ENCODE measurements at regions not wholly inside any gene's neighbourhood (a gene's known extent, or its start where the extent isn't known, plus 50 kb on each side); places are given as distances from the start of the nearest gene placed in this dataset.

DNA sequence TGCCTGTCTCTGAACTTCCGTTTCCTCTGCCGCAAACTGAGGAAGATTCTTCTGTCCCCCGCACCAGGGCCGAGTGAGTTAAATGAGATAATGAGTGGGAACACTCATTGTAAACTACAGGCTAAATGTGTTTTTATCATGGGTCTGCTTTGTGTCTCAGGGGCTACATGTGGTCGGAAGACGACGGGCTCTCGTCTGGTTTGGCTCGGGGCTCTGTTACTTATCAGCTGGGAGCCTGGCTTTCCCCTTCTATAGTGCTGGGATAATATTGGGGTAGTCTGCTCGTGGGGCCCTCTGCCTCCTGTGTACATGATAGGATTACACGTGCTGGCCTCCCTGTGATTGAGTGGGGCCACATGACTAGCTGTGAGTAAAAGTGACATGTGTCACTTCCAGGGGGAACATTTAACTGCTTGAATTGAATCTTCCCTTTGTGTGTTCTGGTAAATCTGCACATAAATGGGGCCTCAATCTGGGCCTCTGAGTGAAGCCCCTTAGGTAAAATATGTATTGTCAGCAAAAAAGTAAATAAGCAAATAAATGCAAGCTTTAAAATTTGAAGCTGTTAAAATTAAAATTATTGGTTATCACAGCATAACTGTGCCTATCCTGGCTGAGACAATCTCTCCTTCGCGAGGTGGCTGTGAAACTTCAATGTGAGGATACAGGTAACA lies 86.9 kb upstream of the SH3PXD2B start:
- Mint-ChIP-seq H3K36me3 (ENCODE audit: low read depth) (no peaks in the 10 kb centered on the region), H3K27me3 (ENCODE audit: low read depth) (peaks cover 12% of the 10 kb centered on the region), H3K4me1 (peaks cover 24% of the 10 kb centered on the region), H3K4me3 (no peak overlapping the region), H3K27ac (peak overlapping the region in 2 of 3 experiments; percentile 30 to 42), H3K9me3 (no peaks in the 10 kb centered on the region)
- TF ChIP-seq, protein P1, sequence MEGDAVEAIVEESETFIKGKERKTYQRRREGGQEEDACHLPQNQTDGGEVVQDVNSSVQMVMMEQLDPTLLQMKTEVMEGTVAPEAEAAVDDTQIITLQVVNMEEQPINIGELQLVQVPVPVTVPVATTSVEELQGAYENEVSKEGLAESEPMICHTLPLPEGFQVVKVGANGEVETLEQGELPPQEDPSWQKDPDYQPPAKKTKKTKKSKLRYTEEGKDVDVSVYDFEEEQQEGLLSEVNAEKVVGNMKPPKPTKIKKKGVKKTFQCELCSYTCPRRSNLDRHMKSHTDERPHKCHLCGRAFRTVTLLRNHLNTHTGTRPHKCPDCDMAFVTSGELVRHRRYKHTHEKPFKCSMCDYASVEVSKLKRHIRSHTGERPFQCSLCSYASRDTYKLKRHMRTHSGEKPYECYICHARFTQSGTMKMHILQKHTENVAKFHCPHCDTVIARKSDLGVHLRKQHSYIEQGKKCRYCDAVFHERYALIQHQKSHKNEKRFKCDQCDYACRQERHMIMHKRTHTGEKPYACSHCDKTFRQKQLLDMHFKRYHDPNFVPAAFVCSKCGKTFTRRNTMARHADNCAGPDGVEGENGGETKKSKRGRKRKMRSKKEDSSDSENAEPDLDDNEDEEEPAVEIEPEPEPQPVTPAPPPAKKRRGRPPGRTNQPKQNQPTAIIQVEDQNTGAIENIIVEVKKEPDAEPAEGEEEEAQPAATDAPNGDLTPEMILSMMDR (IDR thresholded peaks at IDR 0.05; ENCODE audit: unreplicated experiment in 3 of 3) = no peak

DNA sequence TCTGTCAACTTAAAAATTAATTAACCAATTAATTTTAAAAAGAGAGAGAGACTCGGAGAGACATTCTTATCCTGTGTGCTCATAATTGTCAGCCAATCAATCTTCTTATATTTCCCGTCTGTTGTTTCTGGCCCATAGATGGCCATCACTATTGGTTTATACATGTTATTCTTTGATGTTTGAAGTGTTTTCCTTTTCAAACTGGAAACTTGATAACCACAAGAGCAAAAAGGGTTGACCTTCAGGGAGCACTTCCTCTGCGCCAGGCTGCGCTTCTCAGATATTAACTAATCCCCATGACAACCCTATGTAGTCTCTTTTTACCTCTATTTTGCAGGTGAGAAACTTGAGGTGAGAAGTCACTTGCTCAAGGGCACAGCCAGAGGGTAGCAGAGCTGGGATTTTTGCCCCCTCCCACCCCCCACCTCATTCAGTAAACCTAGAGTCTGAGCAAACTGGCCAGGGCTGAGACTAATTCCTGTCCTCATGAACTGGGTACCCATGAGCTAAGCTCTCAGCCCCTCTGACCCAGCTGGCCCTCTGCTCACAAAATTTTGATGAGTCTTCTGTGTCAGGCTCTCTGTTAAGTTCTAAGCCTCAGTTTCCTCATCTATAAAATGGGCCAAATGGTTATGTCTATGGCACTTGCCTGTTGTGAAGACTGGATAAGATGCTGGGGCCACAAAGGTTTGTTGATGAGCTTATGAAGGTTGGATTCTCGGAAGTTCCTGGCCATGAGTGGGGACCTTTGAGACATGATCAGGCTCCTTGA lies 86.0 kb upstream of the SH3PXD2B start:
- no peaks in the 10 kb centered on the region for H3K36me3 Mint-ChIP-seq (ENCODE audit: low read depth)

DNA sequence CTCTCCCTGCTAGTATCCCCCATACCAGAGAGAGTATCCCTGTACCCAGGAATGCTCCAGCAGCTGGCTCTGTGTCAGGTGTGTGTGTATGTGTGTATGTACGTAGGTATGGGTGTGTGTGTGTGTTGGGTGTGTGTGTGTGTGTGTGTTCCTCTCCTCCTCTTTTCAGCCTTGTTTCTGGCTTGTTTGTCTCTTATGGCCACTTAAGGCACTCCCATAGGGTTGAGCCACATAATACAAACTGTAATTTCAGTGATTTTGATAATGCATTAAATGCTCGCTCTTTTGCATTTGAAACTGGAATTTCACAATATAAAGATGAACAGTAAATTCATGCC lies 80.8 kb upstream of the SH3PXD2B start:
- no peak overlapping the region for H3K4me3 Mint-ChIP-seq
- TF ChIP-seq, protein P1 (IDR thresholded peaks at IDR 0.05; ENCODE audit: unreplicated experiment in 3 of 3) = no peak

More for the DNA sequence above, 86.0 kb upstream of the SH3PXD2B start:
- peaks cover 15% of the 10 kb centered on the region for H3K4me1 Mint-ChIP-seq
- no peak overlapping the region for H3K27ac Mint-ChIP-seq
- no peak overlapping the region for H3K4me3 Mint-ChIP-seq
- no peaks in the 10 kb centered on the region for H3K9me3 Mint-ChIP-seq
- peaks cover 4% of the 10 kb centered on the region for H3K27me3 Mint-ChIP-seq (ENCODE audit: low read depth)
- TF ChIP-seq, protein P1 (IDR thresholded peaks at IDR 0.05; ENCODE audit: unreplicated experiment in 3 of 3) = no peak

DNA sequence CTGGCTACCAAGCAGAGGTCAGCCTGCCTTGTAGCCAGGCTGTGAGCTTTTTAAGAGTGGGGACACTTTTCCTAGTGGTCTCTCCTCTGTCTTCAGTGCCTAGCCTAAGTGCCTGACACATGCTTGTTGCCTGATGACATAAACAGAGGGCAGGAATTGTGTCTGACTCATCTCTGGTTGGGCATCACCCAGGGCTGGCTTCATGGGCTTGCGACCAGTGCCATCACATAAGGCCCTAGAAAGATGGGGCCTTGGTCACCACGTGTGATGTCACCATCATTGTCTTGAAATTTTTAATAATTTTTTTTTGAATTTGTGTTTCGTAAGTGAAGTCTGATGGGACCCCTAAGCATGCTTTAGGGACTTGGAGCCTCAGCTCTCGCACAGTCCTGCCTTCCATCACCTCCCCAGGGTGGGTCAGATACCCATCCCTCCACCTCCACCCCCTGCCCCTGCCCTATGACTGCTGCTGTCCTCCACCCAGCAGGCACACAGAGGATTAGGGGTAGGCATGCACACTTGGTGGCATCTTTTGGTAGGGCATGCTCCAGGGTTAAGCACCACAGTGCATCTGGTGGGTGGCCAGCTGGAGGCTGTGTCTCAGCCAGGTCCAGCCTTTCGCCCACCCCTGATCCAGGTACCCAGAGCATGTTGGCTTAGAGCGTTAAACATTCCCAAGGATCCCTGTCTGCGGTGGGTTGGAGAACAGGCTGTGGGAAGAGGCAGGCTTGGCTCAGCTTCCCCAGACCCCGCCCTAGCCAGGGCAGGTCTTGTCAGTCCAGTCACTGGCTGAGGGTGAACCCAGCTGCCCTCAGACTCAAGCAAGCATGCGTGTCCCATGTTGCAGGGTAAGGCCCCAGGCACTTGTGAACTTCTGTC lies 80.1 kb upstream of the SH3PXD2B start:
- TF ChIP-seq, protein P1 (IDR thresholded peaks at IDR 0.05; ENCODE audit: unreplicated experiment in 3 of 3) = no peak
- no peak overlapping the region for H3K4me3 Mint-ChIP-seq
- H3K27me3 Mint-ChIP-seq (ENCODE audit: low read depth) = no peaks in the 10 kb centered on the region
- H3K9me3 Mint-ChIP-seq = no peaks in the 10 kb centered on the region
- no peak overlapping the region for H3K27ac Mint-ChIP-seq
- no peaks in the 10 kb centered on the region for H3K36me3 Mint-ChIP-seq (ENCODE audit: low read depth)
- peaks cover 10% of the 10 kb centered on the region for H3K4me1 Mint-ChIP-seq

More for the DNA sequence above, 80.8 kb upstream of the SH3PXD2B start:
- H3K36me3 Mint-ChIP-seq (ENCODE audit: low read depth) = no peaks in the 10 kb centered on the region
- no peak overlapping the region for H3K27ac Mint-ChIP-seq
- no peaks in the 10 kb centered on the region for H3K9me3 Mint-ChIP-seq
- H3K4me1 Mint-ChIP-seq = peaks cover 10% of the 10 kb centered on the region
- no peaks in the 10 kb centered on the region for H3K27me3 Mint-ChIP-seq (ENCODE audit: low read depth)

DNA sequence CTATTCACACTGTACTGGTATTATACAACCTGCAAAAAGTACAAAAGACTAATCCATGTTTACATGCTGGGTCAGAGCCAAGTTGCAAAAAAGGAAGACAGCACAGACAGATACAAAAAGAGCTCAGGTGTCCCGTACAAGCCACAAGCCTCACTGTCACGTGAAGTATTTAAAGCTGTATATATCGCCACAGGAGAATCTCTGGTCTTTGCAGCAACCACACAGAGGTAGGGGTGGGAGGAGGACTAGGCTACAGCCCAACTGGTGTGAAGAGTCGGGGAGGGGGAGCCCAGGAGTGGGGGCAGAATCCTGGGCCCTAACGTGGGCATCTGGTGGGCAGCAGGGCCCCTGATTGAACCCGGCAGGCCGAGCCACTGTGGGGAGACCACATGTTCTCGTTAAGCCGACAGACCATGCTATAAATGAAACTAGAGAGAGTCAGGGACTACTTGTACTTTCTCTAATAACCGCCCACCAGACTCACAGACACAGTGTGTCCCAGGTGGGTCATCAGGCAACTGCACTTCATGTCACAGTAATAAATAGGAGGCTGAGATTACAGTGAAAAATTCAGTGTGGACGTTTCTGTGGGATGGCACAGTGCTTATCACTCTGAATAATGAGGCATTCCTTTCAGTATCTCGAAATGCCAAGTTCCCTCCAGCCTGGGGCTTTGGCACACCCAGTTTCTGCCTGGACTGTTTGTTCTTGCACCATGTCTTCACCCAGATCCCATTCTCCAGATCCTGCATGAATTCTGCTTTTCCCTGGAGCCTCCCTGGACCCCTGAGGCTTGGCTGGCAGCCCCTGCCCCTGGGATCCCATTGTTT lies 79.3 kb upstream of the SH3PXD2B start:
- no peaks in the 10 kb centered on the region for H3K36me3 Mint-ChIP-seq (ENCODE audit: low read depth)
- no peaks in the 10 kb centered on the region for H3K9me3 Mint-ChIP-seq
- H3K4me3 Mint-ChIP-seq = no peak overlapping the region
- peak overlapping the region in 1 of 3 experiments; percentile 25 for H3K27ac Mint-ChIP-seq
- TF ChIP-seq, protein P1 (IDR thresholded peaks at IDR 0.05; ENCODE audit: unreplicated experiment in 3 of 3) = no peak
- H3K27me3 Mint-ChIP-seq (ENCODE audit: low read depth) = no peaks in the 10 kb centered on the region
- peaks cover 10% of the 10 kb centered on the region for H3K4me1 Mint-ChIP-seq

Measured in nephron (organoid).